ENCODE measurements at regions not wholly inside any gene's neighbourhood (a gene's known extent, or its start where the extent isn't known, plus 50 kb on each side); places are given as distances from the start of the nearest gene placed in this dataset.

GRCh38 chr10:131674130-131674529 is 226.7 kb upstream of the PPP2R2D start:
- TF ChIP-seq, protein P1, sequence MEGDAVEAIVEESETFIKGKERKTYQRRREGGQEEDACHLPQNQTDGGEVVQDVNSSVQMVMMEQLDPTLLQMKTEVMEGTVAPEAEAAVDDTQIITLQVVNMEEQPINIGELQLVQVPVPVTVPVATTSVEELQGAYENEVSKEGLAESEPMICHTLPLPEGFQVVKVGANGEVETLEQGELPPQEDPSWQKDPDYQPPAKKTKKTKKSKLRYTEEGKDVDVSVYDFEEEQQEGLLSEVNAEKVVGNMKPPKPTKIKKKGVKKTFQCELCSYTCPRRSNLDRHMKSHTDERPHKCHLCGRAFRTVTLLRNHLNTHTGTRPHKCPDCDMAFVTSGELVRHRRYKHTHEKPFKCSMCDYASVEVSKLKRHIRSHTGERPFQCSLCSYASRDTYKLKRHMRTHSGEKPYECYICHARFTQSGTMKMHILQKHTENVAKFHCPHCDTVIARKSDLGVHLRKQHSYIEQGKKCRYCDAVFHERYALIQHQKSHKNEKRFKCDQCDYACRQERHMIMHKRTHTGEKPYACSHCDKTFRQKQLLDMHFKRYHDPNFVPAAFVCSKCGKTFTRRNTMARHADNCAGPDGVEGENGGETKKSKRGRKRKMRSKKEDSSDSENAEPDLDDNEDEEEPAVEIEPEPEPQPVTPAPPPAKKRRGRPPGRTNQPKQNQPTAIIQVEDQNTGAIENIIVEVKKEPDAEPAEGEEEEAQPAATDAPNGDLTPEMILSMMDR (IDR thresholded peaks at IDR 0.05; ENCODE audit: low read length): no peak
- TF ChIP-seq EZH2 (optimal IDR thresholded peaks at IDR 0.05; ENCODE audit: low read depth, low read length) (no peak), EZH2phosphoT487 (IDR thresholded peaks at IDR 0.05; ENCODE audit: low read length) (no peak)

All from MM.1S (cell line).